Lung (tissue), 11 donors: ENCODE measurements at regions not wholly inside any gene's neighbourhood (a gene's known extent, or its start where the extent isn't known, plus 50 kb on each side); places are given as distances from the start of the nearest gene placed in this dataset.

ENCODE experiments used
- ATAC-seq: fragments of 200-7000 bp; cut with Tn5 transposase; one replicate; pipeline ENCODE4 v1.9.1; 2020; ENCODE audit warnings: moderate number of reproducible peaks; ENCODE audit not compliant: insufficient read depth, low FRiP score
- DNase-seq, 3 donors: peaks; one replicate each; pipeline ENCODE4 v3.0.0-alpha.2; 2013 to 2017
- H3K27ac ChIP-seq, 2 donors: one replicate each; pipeline ENCODE4 v1.5.1; 2013; ENCODE audit warnings: mild to moderate bottlenecking in 2 of 2, moderate library complexity in 2 of 2, control low read depth in 1 of 2, inconsistent platforms in 1 of 2, low read depth in 1 of 2, low read length in 1 of 2
- H3K27me3 ChIP-seq, 3 donors: one replicate each; pipeline ENCODE4 v1.5.1; 2013; ENCODE audit warnings: low read length in 2 of 3; ENCODE audit not compliant: control insufficient read depth in 3 of 3, insufficient read depth in 3 of 3
- H3K36me3 ChIP-seq, 4 donors: one replicate each; pipeline ENCODE4 v1.5.1; 2013; ENCODE audit warnings: low read length in 4 of 4, mild to moderate bottlenecking in 1 of 4, moderate library complexity in 1 of 4; ENCODE audit not compliant: control insufficient read depth in 4 of 4, insufficient read depth in 4 of 4
- H3K4me1 ChIP-seq, 5 donors: one replicate each; pipeline ENCODE4 v1.5.1; 2013; ENCODE audit warnings: low read length in 5 of 5, mild to moderate bottlenecking in 2 of 5, moderate library complexity in 1 of 5; ENCODE audit not compliant: control insufficient read depth in 5 of 5, insufficient read depth in 5 of 5
- H3K4me3 ChIP-seq: one replicate; pipeline ENCODE4 v1.5.1; 2013; ENCODE audit warnings: mild to moderate bottlenecking, control low read depth, moderate library complexity
- H3K9ac ChIP-seq, 2 donors: one replicate each; pipeline ENCODE4 v1.5.1; 2013; ENCODE audit warnings: low read length in 2 of 2, control low read depth in 1 of 2; ENCODE audit not compliant: insufficient read depth in 1 of 2
- H3K9me3 ChIP-seq, 4 donors: one replicate each; pipeline ENCODE4 v1.5.1; 2013; ENCODE audit warnings: low read length in 3 of 4, mild to moderate bottlenecking in 1 of 4, moderate library complexity in 1 of 4; ENCODE audit not compliant: control insufficient read depth in 4 of 4, insufficient read depth in 3 of 4
- WGBS, 2 donors: extraction: QIAGEN DNeasy Blood & Tissue Kit; methylation state at CpG; one replicate each; pipeline ENCODE4 v1.1.7; 2013; 5-methylcytosine and 5-hydroxymethylcytosine counted together
- TF ChIP-seq, protein P1 (sequence below): IDR thresholded peaks from 2 replicates; pipeline ENCODE4 v1.5.1; 2012; ENCODE audit warnings: mild to moderate bottlenecking; ENCODE audit errors: control extremely low read depth, extremely low read depth
- donor health status: control.
- donor health status: control.
- donor health status: Bipolar disorder and iron deficiency.
- donor health status: healthy.
- donor health status: DM: yes; HTN: yes; CAD: no.

DNA sequence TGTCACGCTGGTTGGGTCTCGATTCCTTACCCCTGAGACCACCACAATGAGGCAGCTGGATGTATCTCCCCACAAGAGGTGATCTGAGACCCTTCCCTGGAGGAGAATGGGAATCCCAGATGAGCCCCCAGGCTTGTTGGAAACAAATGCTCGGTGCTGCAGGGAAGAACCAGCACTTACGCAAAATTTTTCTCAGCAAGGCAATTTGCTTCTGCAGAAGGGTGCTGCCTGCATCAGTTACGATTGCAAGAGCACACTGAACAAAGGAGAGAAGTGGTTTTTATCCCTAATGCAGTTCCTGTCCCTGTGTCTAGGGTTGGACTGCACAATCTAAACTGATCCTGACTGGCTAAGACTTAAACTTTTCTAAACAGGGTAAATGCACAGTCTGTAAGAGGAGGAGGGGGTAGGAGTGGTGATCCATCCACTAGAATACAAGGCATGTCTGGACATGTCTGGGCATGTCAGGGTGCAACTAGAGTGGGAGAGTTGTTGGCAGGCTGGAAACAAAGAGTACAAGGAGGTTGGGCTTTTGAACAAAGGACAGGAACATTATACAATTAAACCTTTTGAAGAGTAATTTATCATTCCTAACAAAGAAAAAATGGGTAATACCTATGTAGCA lies 114.9 kb upstream of the FAM3C start:
- ATAC-seq (no peak), DNase-seq (no peak)
- Histone ChIP-seq H3K9me3 (peaks cover 0 to 9% (median 5%) of the 10 kb centered on the region in 4 donors), H3K4me1 (no peaks in the 10 kb centered on the region), H3K36me3 (no peaks in the 10 kb centered on the region), H3K27ac (no peak overlapping the region), H3K27me3 (no peaks in the 10 kb centered on the region), H3K4me3 (no peak overlapping the region), H3K9ac (no peak overlapping the region)
- 81 to 93% methylated on average over 5 of the region's 5 CpGs for WGBS, 2 donors
- TF ChIP-seq, protein P1, sequence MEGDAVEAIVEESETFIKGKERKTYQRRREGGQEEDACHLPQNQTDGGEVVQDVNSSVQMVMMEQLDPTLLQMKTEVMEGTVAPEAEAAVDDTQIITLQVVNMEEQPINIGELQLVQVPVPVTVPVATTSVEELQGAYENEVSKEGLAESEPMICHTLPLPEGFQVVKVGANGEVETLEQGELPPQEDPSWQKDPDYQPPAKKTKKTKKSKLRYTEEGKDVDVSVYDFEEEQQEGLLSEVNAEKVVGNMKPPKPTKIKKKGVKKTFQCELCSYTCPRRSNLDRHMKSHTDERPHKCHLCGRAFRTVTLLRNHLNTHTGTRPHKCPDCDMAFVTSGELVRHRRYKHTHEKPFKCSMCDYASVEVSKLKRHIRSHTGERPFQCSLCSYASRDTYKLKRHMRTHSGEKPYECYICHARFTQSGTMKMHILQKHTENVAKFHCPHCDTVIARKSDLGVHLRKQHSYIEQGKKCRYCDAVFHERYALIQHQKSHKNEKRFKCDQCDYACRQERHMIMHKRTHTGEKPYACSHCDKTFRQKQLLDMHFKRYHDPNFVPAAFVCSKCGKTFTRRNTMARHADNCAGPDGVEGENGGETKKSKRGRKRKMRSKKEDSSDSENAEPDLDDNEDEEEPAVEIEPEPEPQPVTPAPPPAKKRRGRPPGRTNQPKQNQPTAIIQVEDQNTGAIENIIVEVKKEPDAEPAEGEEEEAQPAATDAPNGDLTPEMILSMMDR: no peak

DNA sequence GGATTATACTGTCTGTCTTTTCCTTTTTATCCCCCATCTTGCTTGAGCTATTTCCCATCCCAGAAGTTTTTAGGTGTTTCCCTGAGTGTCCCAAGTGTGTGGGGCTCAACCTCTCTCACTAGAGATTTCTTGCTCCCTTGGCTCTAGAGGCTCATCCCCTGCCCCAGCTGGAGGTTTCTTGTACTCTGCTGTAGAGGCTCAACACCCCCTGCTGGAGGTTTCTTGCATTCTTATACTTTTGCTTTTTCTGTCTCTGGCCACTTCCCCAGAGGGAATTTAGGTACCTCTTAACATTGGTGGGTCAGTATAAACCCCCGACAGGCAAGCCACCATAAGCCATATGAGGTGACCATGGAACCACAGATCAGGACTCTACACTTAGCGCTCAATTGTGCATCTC lies 114.2 kb upstream of the FAM3C start:
- WGBS, 2 donors: 96 to 98% methylated on average over 2 of the region's 2 CpGs
- H3K9ac ChIP-seq: no peak overlapping the region
- H3K36me3 ChIP-seq: no peaks in the 10 kb centered on the region
- H3K27ac ChIP-seq: no peak overlapping the region
- ATAC-seq (no peak), DNase-seq (no peak)
- peaks cover 0 to 11% (median 7%) of the 10 kb centered on the region in 4 donors for H3K9me3 ChIP-seq
- TF ChIP-seq, protein P1: no peak
- H3K27me3 ChIP-seq: no peaks in the 10 kb centered on the region
- no peak overlapping the region for H3K4me3 ChIP-seq
- no peaks in the 10 kb centered on the region for H3K4me1 ChIP-seq

DNA sequence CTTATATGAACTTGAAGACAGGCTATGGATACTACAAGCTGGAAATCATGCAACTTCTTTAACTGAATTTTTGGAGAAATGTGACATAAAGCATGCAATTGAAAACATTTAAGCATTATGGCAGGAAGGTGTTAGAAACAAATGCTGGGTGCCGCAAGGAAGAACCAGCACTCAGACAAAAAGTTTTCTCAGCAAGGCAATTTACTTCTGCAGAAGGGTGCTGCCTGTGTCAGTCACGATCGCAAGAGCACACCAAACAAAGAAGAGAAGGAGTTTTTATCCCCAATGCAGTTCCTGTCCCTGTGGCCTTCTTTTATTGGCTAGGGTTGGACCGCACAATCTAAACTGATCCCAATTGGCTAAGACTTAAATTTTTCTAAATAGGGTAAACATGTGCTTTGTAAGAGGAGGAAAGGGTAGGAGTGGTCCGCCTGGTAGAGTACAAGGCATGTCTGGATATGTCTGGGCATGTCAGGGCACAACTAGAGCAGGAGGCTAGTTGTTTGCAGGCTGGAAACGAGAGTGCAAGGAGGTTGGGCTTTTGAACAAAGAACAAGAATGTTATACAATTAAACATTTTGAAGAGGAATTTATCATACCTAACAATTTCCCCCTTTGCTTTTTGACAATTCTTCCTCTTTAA lies 109.6 kb upstream of the FAM3C start:
- WGBS, 2 donors: 73 to 87% methylated on average over 6 of the region's 6 CpGs
- Histone ChIP-seq H3K9me3 (peaks cover 0 to 9% (median 6%) of the 10 kb centered on the region in 4 donors), H3K4me3 (no peak overlapping the region), H3K27me3 (no peaks in the 10 kb centered on the region), H3K36me3 (no peaks in the 10 kb centered on the region), H3K9ac (no peak overlapping the region), H3K4me1 (no peaks in the 10 kb centered on the region), H3K27ac (no peak overlapping the region)
- TF ChIP-seq, protein P1: no peak
- DNase-seq (no peak), ATAC-seq (no peak)
